Central memory CD8-positive, alpha-beta T cell (primary cell): ENCODE measurements at regions not wholly inside any gene's neighbourhood (a gene's known extent, or its start where the extent isn't known, plus 50 kb on each side); places are given as distances from the start of the nearest gene placed in this dataset.

Source experiments
- ATAC-seq: fragments of 150-1000 bp; cut with Tn5 transposase; replicated peaks from 2 replicates; pipeline ENCODE4 v1.10.0; 2022; ENCODE audit warnings: mild to moderate bottlenecking, moderate FRiP score, moderate number of reproducible peaks; ENCODE audit not compliant: poor library complexity, severe bottlenecking; ENCODE audit errors: extremely low read depth
- DNase-seq, 2 donors: peaks; one replicate each; pipeline ENCODE4 v3.0.0; 2021; ENCODE audit warnings: low spot score in 2 of 2
- H3K27ac Mint-ChIP-seq: one replicate; pipeline ENCODE4 v1.8.0; 2022; ENCODE audit warnings: low read depth, mild to moderate bottlenecking, moderate library complexity, mixed read lengths
- H3K27me3 Mint-ChIP-seq: one replicate; pipeline ENCODE4 v1.8.0; 2022; ENCODE audit warnings: mixed read lengths
- H3K36me3 Mint-ChIP-seq: one replicate; pipeline ENCODE4 v1.8.0; 2022; ENCODE audit warnings: mild to moderate bottlenecking, moderate library complexity, mixed read lengths; ENCODE audit not compliant: insufficient read depth
- H3K4me1 Mint-ChIP-seq: one replicate; pipeline ENCODE4 v1.8.0; 2022; ENCODE audit warnings: mixed read lengths
- H3K4me3 Mint-ChIP-seq: one replicate; pipeline ENCODE4 v1.8.0; 2022; ENCODE audit warnings: mild to moderate bottlenecking, moderate library complexity, mixed read lengths
- H3K9me3 Mint-ChIP-seq: one replicate; pipeline ENCODE4 v1.8.0; 2022; ENCODE audit warnings: mixed read lengths

- no peaks in the 10 kb centered on the region for H3K4me1 Mint-ChIP-seq
- H3K27ac Mint-ChIP-seq, result no peak overlapping the region
- H3K4me3 Mint-ChIP-seq, result no peak overlapping the region
- H3K36me3 Mint-ChIP-seq, result no peaks in the 10 kb centered on the region
- ATAC-seq (no peak), DNase-seq (no peak)
- peaks cover 25% of the 10 kb centered on the region for H3K9me3 Mint-ChIP-seq
- H3K27me3 Mint-ChIP-seq, result no peaks in the 10 kb centered on the region
Measured at GRCh38 chr14:82595466-82595865, 1061.8 kb upstream of the SEL1L start.

- no peak for ATAC-seq
- Mint-ChIP-seq H3K27ac (no peak overlapping the region), H3K36me3 (no peaks in the 10 kb centered on the region), H3K4me1 (no peaks in the 10 kb centered on the region), H3K9me3 (peaks cover 11% of the 10 kb centered on the region), H3K4me3 (no peak overlapping the region), H3K27me3 (no peaks in the 10 kb centered on the region)
- DNase-seq, result no peak
Measured at GRCh38 chr14:82602794-82603193, 1069.1 kb upstream of the SEL1L start.

GRCh38 chr14:82604819-82605218 is 1071.2 kb upstream of the SEL1L start:
- ATAC-seq (no peak), DNase-seq (no peak)
- no peaks in the 10 kb centered on the region for H3K27me3 Mint-ChIP-seq
- H3K36me3 Mint-ChIP-seq, result no peaks in the 10 kb centered on the region
- no peak overlapping the region for H3K27ac Mint-ChIP-seq
- no peaks in the 10 kb centered on the region for H3K4me1 Mint-ChIP-seq
- H3K4me3 Mint-ChIP-seq, result no peak overlapping the region
- peaks cover 5% of the 10 kb centered on the region for H3K9me3 Mint-ChIP-seq

GRCh38 chr14:82621881-82622450 is 1088.3 kb upstream of the SEL1L start:
- Mint-ChIP-seq H3K4me1 (no peaks in the 10 kb centered on the region), H3K36me3 (no peaks in the 10 kb centered on the region), H3K4me3 (no peak overlapping the region), H3K27ac (no peak overlapping the region), H3K9me3 (peaks cover 12% of the 10 kb centered on the region), H3K27me3 (no peaks in the 10 kb centered on the region)
- DNase-seq (no peak), ATAC-seq (no peak)

- Mint-ChIP-seq H3K36me3 (no peaks in the 10 kb centered on the region), H3K4me3 (no peak overlapping the region), H3K27ac (no peak overlapping the region), H3K4me1 (no peaks in the 10 kb centered on the region), H3K9me3 (peaks cover 16% of the 10 kb centered on the region), H3K27me3 (no peaks in the 10 kb centered on the region)
- DNase-seq (no peak), ATAC-seq (no peak)
Measured at GRCh38 chr14:82626156-82627066, 1092.8 kb upstream of the SEL1L start.

GRCh38 chr14:82635915-82636314 is 1102.3 kb upstream of the SEL1L start:
- Mint-ChIP-seq H3K9me3 (peaks cover 20% of the 10 kb centered on the region), H3K36me3 (no peaks in the 10 kb centered on the region), H3K27ac (no peak overlapping the region), H3K27me3 (no peaks in the 10 kb centered on the region), H3K4me3 (no peak overlapping the region), H3K4me1 (no peaks in the 10 kb centered on the region)
- DNase-seq, result no peak
- ATAC-seq, result no peak

GRCh38 chr14:82636426-82636825 is 1102.8 kb upstream of the SEL1L start:
- Mint-ChIP-seq H3K36me3 (no peaks in the 10 kb centered on the region), H3K4me1 (no peaks in the 10 kb centered on the region), H3K4me3 (no peak overlapping the region), H3K27me3 (no peaks in the 10 kb centered on the region), H3K27ac (no peak overlapping the region), H3K9me3 (peaks cover 15% of the 10 kb centered on the region)
- DNase-seq (no peak), ATAC-seq (no peak)

GRCh38 chr14:82641050-82641540 is 1107.4 kb upstream of the SEL1L start:
- Mint-ChIP-seq H3K27me3 (no peaks in the 10 kb centered on the region), H3K9me3 (peaks cover 12% of the 10 kb centered on the region), H3K27ac (no peak overlapping the region), H3K4me3 (no peak overlapping the region), H3K4me1 (no peaks in the 10 kb centered on the region), H3K36me3 (no peaks in the 10 kb centered on the region)
- DNase-seq (no peak), ATAC-seq (no peak)

GRCh38 chr14:82642425-82642824 is 1108.8 kb upstream of the SEL1L start:
- no peaks in the 10 kb centered on the region for H3K4me1 Mint-ChIP-seq
- DNase-seq, result no peak
- H3K27ac Mint-ChIP-seq, result no peak overlapping the region
- no peaks in the 10 kb centered on the region for H3K27me3 Mint-ChIP-seq
- H3K4me3 Mint-ChIP-seq, result no peak overlapping the region
- ATAC-seq, result no peak
- H3K36me3 Mint-ChIP-seq, result no peaks in the 10 kb centered on the region
- H3K9me3 Mint-ChIP-seq, result peaks cover 12% of the 10 kb centered on the region

GRCh38 chr14:82647088-82647810 is 1113.6 kb upstream of the SEL1L start:
- Mint-ChIP-seq H3K27me3 (no peaks in the 10 kb centered on the region), H3K36me3 (no peaks in the 10 kb centered on the region), H3K9me3 (peaks cover 18% of the 10 kb centered on the region), H3K4me1 (no peaks in the 10 kb centered on the region), H3K27ac (no peak overlapping the region), H3K4me3 (no peak overlapping the region)
- ATAC-seq, result no peak
- no peak for DNase-seq

- Mint-ChIP-seq H3K4me3 (no peak overlapping the region), H3K36me3 (no peaks in the 10 kb centered on the region), H3K27me3 (no peaks in the 10 kb centered on the region), H3K4me1 (no peaks in the 10 kb centered on the region), H3K9me3 (peaks cover 22% of the 10 kb centered on the region), H3K27ac (no peak overlapping the region)
- DNase-seq, result no peak
- no peak for ATAC-seq
Measured at GRCh38 chr14:82655770-82656169, 1122.1 kb upstream of the SEL1L start.

- H3K4me1 Mint-ChIP-seq, result no peaks in the 10 kb centered on the region
- no peaks in the 10 kb centered on the region for H3K27me3 Mint-ChIP-seq
- no peak for DNase-seq
- H3K27ac Mint-ChIP-seq, result no peak overlapping the region
- no peaks in the 10 kb centered on the region for H3K36me3 Mint-ChIP-seq
- ATAC-seq, result no peak
- H3K4me3 Mint-ChIP-seq, result no peak overlapping the region
- peaks cover 15% of the 10 kb centered on the region for H3K9me3 Mint-ChIP-seq
Measured at GRCh38 chr14:82657186-82657675, 1123.6 kb upstream of the SEL1L start.
